AG08396 (cell line): ENCODE measurements at regions not wholly inside any gene's neighbourhood (a gene's known extent, or its start where the extent isn't known, plus 50 kb on each side); places are given as distances from the start of the nearest gene placed in this dataset.
"Not testable (repeated sequence)": the region's sequence is repeated elsewhere in the genome, so short reads cannot be mapped to it uniquely, and the experiment has no call there.

ENCODE experiments used
- DNase-seq: peaks from one replicate; pipeline ENCODE4 v3.0.0; 2012; ENCODE audit warnings: low spot score, mixed read lengths

- DNase-seq, result no peak
Measured at GRCh38 chr10:125605167-125605566, 77.8 kb downstream of the TEX36 start.

GRCh38 chr10:125602825-125603224 is 80.1 kb downstream of the TEX36 start:
- no peak for DNase-seq

- no peak for DNase-seq
Measured at GRCh38 chr10:125599194-125599593, 83.8 kb downstream of the TEX36 start.

GRCh38 chr10:125595911-125596310 is 87.1 kb downstream of the TEX36 start:
- no peak for DNase-seq

- no peak for DNase-seq
Measured at GRCh38 chr10:125593644-125594043, 89.3 kb downstream of the TEX36 start.

GRCh38 chr10:125592897-125593296 is 90.1 kb downstream of the TEX36 start:
- DNase-seq, result no peak

GRCh38 chr10:125591886-125592285 is 91.1 kb downstream of the TEX36 start:
- no peak for DNase-seq

GRCh38 chr10:125588738-125589137 is 94.2 kb downstream of the TEX36 start:
- not testable (repeated sequence) for DNase-seq

- DNase-seq, result no peak
Measured at GRCh38 chr10:125584954-125585353, 98.0 kb downstream of the TEX36 start.

GRCh38 chr10:125578658-125579315 is 104.2 kb downstream of the TEX36 start:
- no peak for DNase-seq

- DNase-seq, result no peak
Measured at GRCh38 chr10:125575843-125576242, 107.1 kb downstream of the TEX36 start.

- DNase-seq, result no peak
Measured at GRCh38 chr10:125568156-125568555, 114.8 kb downstream of the TEX36 start.

GRCh38 chr10:125567529-125567928 is 115.4 kb downstream of the TEX36 start:
- DNase-seq, result no peak

- DNase-seq, result no peak
Measured at GRCh38 chr10:125565046-125565445, 117.9 kb downstream of the TEX36 start.

- DNase-seq, result no peak
Measured at GRCh38 chr10:125564570-125564969, 118.4 kb downstream of the TEX36 start.

GRCh38 chr10:125562737-125563136 is 120.2 kb downstream of the TEX36 start:
- no peak for DNase-seq

- DNase-seq, result no peak
Measured at GRCh38 chr10:125560947-125561346, 122.0 kb downstream of the TEX36 start.

GRCh38 chr10:125559210-125559609 is 123.8 kb downstream of the TEX36 start:
- DNase-seq, result no peak

- no peak for DNase-seq
Measured at GRCh38 chr10:125557801-125558505, 125.0 kb downstream of the TEX36 start.

GRCh38 chr10:125557311-125557710 is 125.7 kb downstream of the TEX36 start:
- DNase-seq, result no peak

- no peak for DNase-seq
Measured at GRCh38 chr10:125556882-125557281, 126.1 kb downstream of the TEX36 start.

- DNase-seq, result no peak
Measured at GRCh38 chr10:125555743-125556142, 127.2 kb downstream of the TEX36 start.

GRCh38 chr10:125555267-125555666 is 127.7 kb downstream of the TEX36 start:
- DNase-seq, result no peak

GRCh38 chr10:125554753-125555152 is 128.2 kb downstream of the TEX36 start:
- DNase-seq, result no peak
